ENCODE measurements at regions not wholly inside any gene's neighbourhood (a gene's known extent, or its start where the extent isn't known, plus 50 kb on each side); places are given as distances from the start of the nearest gene placed in this dataset.
"Not testable (repeated sequence)": the region's sequence is repeated elsewhere in the genome, so short reads cannot be mapped to it uniquely, and the experiment has no call there.

DNA sequence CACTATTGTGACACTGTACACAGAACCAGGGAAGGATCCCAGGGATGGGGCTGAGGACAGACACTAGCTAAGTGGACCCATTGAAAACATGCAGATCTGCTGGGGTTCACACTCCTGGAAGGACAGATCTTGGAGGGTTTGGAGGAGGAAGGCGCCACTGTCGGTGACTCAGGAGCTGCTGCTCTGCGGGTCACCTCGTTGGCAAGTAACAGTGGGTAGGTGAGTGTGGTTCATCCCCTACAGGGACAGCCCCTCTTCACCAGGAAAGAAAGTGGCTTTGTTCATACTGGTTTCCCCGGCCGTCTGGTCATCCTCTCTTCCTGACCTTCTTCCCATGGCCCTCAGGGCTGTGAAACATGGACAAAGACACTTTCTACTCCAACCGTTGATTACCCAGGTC lies 100.3 kb downstream of the OR4M2 start:
- not testable (repeated sequence) for DNase-seq, H3K4me3 ChIP-seq, H3K27me3 ChIP-seq, H3K27ac ChIP-seq, H3K36me3 ChIP-seq, H3K4me1 ChIP-seq, H3K9me3 ChIP-seq

DNA sequence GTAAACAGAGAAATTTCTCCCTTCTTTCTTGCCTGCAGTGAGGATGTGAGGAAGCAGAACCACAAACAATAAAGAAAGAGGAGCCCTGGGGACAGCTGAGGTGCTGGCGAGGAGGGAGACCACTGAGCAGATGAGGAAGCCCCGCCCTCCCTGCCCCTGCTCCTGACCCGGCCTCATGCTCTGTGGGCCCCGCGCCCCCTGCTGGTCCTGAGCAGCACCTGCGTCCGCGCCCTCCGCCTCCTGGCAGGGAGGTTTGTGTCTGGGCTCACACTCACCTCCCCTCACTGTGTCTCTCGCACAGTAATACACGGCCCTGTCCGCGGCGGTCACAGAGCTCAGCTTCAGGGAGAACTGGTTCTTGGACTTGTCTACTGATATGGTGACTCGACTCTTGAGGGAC lies 104.4 kb downstream of the OR4M2 start:
- not testable (repeated sequence) for H3K36me3 ChIP-seq

DNA sequence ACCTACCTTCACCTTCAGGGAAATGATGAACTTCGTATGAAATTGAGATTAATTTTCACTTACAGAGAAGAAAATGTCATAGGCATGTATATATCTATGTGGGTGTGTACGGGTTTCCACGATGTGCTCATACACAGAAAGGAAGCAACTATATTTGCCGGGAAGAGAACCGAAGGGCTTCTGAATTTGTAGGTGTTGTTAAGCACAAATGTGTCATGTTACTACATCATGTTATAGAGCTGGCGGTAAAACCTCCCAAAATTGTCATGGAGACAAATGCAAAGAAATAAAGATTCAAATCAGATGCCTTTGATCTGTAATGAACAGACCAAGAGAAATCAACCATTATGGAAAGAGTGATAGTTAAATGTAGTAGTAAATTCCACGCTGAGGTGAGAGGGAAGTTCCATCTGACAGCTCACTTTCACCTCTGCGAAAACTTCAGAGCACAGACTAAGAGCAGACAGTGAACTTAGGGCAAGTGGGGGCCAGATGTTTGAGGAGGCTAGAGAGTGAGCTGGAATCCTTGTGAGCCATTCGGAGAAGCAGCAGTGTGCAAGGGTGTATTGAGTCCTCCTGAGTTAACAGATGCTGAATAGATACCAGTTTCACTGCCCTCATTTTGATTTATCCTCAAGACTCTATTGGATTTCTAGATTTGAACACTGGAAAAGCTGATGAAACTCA lies 106.7 kb downstream of the OR4M2 start:
- not testable (repeated sequence) for H3K36me3 ChIP-seq, H3K4me3 ChIP-seq, H3K27me3 ChIP-seq, H3K4me1 ChIP-seq, H3K27ac ChIP-seq, H3K9me3 ChIP-seq, DNase-seq

More for the DNA sequence above, 104.4 kb downstream of the OR4M2 start:
- H3K27ac ChIP-seq, H3K4me3 ChIP-seq, DNase-seq, H3K9me3 ChIP-seq, H3K27me3 ChIP-seq, H3K4me1 ChIP-seq: not testable (repeated sequence)

DNA sequence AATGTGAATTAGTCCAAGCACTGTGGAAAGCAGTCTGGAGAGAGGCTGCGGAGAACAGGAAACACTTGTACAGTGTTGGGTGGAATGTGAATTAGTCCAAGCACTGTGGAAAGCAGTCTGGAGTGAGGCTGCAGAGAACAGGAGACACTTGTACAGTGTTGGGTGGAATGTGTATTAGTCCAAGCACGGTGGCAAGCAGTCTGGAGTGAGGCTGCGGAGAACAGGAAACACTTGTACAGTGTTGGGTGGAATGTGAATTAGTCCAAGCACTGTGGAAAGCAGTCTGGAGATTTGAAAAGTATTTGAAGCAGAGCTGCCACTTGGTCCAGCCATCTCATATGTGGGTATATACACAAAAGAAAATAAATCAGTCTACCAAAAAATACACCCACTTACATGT lies 111.5 kb downstream of the OR4M2 start:
- H3K4me1 ChIP-seq, H3K27ac ChIP-seq, H3K36me3 ChIP-seq, H3K27me3 ChIP-seq, H3K9me3 ChIP-seq, H3K4me3 ChIP-seq, DNase-seq: not testable (repeated sequence)

DNA sequence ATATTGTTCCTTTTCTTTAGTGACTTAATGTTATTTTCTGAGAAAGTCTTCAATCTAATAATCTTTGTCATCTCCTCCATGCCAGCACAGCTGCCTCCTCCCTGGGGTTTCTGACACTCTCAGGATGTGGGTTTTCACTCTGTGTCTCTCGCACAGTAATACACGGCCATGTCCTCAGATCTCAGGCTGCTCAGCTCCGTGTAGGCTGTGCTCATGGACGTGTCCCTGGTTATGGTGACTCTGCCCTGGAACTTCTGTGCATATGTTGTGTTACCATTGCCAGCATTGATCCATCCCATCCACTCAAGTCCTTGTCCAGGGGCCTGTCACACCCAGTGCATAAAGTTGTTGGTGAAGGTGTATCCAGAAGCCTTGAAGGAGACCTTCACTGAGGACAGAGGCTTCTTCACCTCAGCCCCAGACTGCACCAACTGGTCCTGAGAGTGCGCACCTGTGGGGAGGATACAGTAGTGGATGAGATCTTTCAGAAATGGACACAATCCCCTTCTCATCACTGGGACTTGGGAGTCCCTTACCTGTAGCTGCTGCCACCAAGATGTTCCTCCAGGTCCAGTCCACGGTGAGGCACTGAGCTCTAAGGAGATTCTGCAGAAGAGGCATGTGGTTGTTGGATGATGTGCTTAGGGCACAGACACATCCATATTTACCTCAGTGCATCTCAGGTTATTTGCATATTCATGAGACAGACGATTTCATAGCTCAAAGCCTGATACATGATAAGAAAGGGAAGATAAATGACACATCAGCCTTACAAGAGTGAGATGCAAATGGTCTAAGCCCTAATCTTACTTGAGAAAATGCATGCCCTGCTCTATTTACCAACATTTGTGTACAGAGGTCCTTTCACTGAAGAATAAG lies 114.7 kb downstream of the OR4M2 start:
- H3K27me3 ChIP-seq, H3K4me1 ChIP-seq, DNase-seq, H3K27ac ChIP-seq, H3K9me3 ChIP-seq, H3K4me3 ChIP-seq, H3K36me3 ChIP-seq: not testable (repeated sequence)

DNA sequence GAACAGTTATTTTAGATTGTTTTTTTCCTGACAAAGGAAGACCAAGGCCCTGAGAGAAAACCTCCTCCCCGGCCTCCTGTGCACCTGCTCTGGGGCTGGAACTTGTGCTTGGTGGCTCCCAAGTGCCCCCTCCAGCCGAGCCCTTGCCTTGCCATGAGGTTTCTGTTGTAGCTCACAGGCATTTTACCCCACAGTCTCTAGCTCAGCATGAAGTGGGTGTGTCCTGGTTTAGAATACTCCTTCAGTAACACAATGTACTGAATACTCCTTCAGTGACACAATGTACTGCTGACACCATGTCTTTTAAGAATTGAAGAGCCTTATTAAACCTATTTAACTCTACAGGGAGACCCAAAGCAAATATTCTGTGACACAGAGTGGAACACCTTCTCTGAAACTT lies 116.1 kb downstream of the OR4M2 start:
- not testable (repeated sequence) for DNase-seq, H3K4me3 ChIP-seq, H3K27ac ChIP-seq, H3K9me3 ChIP-seq, H3K36me3 ChIP-seq, H3K27me3 ChIP-seq, H3K4me1 ChIP-seq

DNA sequence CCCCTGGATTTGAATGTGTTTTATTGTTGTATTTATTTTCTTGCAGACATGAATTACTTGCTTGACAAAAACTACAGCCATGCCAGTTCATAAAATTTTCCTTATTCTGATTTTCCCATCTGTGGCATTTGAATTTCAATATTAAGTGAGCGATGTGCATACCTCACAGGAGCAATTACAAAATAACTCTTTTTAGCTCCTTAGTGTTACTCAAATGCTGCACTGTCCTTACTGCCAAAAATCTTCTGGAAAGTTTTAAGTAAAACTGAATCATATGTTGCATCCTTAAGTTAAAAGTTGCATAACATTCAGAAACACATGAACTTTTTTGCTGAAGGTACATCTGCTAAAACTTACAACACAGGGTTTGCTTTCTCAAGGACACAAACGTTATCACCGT lies 120.1 kb downstream of the OR4M2 start:
- H3K9me3 ChIP-seq, H3K27ac ChIP-seq, DNase-seq, H3K4me1 ChIP-seq, H3K27me3 ChIP-seq, H3K36me3 ChIP-seq, H3K4me3 ChIP-seq: not testable (repeated sequence)

DNA sequence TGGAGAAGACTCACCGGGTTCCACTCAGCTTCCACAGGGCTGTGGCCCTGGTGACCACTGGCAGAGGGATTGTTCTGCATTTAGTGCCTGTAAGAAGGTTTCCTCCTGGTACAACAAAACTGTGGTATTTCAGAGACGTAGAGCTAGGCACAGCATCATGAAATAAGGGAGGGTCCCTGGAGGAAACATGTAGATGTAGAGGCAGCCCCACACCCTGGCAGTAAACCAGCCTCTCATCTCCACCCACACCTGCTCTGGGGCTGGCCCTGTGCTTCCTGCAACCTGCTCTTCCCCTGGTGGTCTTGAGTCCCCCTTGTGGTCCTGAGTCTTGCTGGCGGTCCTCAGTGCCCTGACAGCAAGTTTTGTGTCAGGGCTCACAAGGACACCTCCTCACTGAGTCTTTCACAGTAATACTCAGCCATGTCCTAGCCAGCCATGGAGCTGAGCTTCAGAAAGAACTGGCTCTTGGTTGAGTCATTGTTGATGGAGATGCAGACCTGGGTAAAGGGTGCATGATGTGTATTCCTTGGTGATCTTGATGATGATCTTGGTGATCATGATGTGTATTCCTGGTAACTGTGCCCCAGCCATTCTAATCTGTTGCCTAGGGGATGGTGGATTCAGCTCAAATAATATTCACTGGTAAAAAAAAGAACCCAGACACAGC lies 121.8 kb downstream of the OR4M2 start:
- H3K9me3 ChIP-seq, H3K4me1 ChIP-seq, DNase-seq, H3K4me3 ChIP-seq, H3K27ac ChIP-seq, H3K27me3 ChIP-seq, H3K36me3 ChIP-seq: not testable (repeated sequence)

DNA sequence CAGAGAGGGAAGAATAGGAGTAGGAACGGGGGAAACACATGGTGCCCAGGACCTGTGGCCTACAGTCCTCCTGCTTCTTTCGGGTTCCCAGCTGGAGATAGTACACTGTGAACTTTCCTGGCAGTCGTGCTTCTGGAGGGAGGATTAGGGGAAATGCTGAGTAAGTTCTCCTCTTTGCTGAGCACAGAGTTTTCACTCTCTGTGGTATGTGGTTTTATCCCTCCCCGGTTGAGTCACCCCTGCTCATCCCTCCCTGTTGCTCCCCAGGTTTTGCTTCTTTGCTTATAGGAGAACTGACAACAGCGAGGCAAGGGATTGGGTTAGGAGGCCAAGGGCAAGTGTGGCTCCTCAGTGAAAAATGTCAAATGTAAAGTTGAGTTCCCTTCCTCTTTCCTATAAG lies 122.9 kb downstream of the OR4M2 start:
- H3K27ac ChIP-seq, H3K36me3 ChIP-seq, H3K27me3 ChIP-seq, DNase-seq, H3K4me3 ChIP-seq, H3K4me1 ChIP-seq, H3K9me3 ChIP-seq: not testable (repeated sequence)

DNA sequence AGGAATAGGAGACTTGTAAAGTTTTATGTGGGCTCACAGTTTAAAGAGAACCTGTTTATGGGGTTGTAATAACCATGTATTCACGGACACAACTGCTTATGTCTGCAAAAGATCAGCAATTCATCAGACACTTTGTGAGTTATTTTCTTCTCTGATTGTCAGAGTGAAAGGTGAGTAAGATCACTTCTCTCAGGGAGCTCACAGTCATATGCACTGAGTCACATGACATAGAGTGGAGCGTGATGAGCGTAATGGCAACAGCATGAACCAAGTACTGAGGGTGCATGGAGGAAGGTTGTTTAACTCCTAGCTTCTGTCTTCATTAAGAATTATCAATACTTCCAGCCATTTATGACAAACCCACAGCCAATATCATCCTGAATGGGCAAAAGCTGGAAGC lies 128.8 kb downstream of the OR4M2 start:
- not testable (repeated sequence) for H3K27me3 ChIP-seq, H3K4me3 ChIP-seq, H3K9me3 ChIP-seq

DNA sequence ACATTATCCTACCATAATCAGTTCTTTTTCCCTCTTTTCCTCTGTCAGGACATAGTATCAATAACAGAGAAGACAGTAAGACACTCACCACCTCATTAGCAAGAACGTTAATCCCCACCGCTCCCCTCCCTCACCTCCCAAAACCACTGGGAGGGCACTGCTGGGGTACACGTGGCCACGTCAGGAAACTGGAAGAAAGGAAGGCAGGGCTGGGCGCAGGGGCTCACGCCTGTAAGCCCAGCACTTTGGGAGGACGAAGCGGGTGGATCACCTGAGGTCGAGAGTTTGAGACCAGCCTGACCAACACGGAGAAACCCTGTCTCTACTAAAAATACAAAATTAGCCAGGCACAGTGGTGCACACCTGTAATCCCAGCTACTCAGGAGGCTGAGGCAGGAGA lies 142.3 kb downstream of the OR4M2 start:
- peak in 1 of 3 donors; percentile 15 for DNase-seq
- H3K4me3 ChIP-seq, H3K4me1 ChIP-seq, H3K36me3 ChIP-seq, H3K27me3 ChIP-seq, H3K27ac ChIP-seq, H3K9me3 ChIP-seq: not testable (repeated sequence)

More for the DNA sequence above, 128.8 kb downstream of the OR4M2 start:
- H3K4me1 ChIP-seq, H3K36me3 ChIP-seq, H3K27ac ChIP-seq, DNase-seq: not testable (repeated sequence)
